ENCODE measurements at regions not wholly inside any gene's neighbourhood (a gene's known extent, or its start where the extent isn't known, plus 50 kb on each side); places are given as distances from the start of the nearest gene placed in this dataset.

- H3K27ac Mint-ChIP-seq, result no peak overlapping the region
- H3K4me1 Mint-ChIP-seq (ENCODE audit: low read depth), result no peaks in the 10 kb centered on the region
- no peaks in the 10 kb centered on the region for H3K9me3 Mint-ChIP-seq
- no peak overlapping the region for H3K4me3 Mint-ChIP-seq
- H3K27me3 Mint-ChIP-seq (ENCODE audit: insufficient read depth), result no peaks in the 10 kb centered on the region
- DNase-seq (ENCODE audit: low spot score), result no peak
- intact Hi-C loops (cut with micrococcal nuclease), result no loop called here
- no peaks in the 10 kb centered on the region for H3K36me3 Mint-ChIP-seq (ENCODE audit: low read depth)
Observed at GRCh38 chr13:80009760-80010159, 331.2 kb downstream of the SPRY2 start.

- no peak for DNase-seq (ENCODE audit: low spot score)
- Mint-ChIP-seq H3K36me3 (ENCODE audit: low read depth) (no peaks in the 10 kb centered on the region), H3K27me3 (ENCODE audit: insufficient read depth) (no peaks in the 10 kb centered on the region), H3K4me3 (no peak overlapping the region), H3K9me3 (no peaks in the 10 kb centered on the region), H3K4me1 (ENCODE audit: low read depth) (no peaks in the 10 kb centered on the region), H3K27ac (no peak overlapping the region)
- intact Hi-C loops (cut with micrococcal nuclease), result no loop called here
Observed at GRCh38 chr13:80006940-80007339, 334.0 kb downstream of the SPRY2 start.

- H3K9me3 Mint-ChIP-seq, result no peaks in the 10 kb centered on the region
- H3K4me1 Mint-ChIP-seq (ENCODE audit: low read depth), result no peaks in the 10 kb centered on the region
- H3K27me3 Mint-ChIP-seq (ENCODE audit: insufficient read depth), result peaks cover 2% of the 10 kb centered on the region
- intact Hi-C loops (cut with micrococcal nuclease), result no loop called here
- no peak for DNase-seq (ENCODE audit: low spot score)
- H3K27ac Mint-ChIP-seq, result no peak overlapping the region
- no peaks in the 10 kb centered on the region for H3K36me3 Mint-ChIP-seq (ENCODE audit: low read depth)
- no peak overlapping the region for H3K4me3 Mint-ChIP-seq
Observed at GRCh38 chr13:80001510-80001842, 339.4 kb downstream of the SPRY2 start.

- intact Hi-C loops (cut with micrococcal nuclease), result no loop called here
- DNase-seq (ENCODE audit: low spot score), result no peak
Observed at GRCh38 chr13:80000684-80001509, 340.0 kb downstream of the SPRY2 start.

GRCh38 chr13:79999601-80000000 lies 341.3 kb downstream of the SPRY2 start:
- Mint-ChIP-seq H3K27ac (no peak overlapping the region), H3K27me3 (ENCODE audit: insufficient read depth) (peaks cover 2% of the 10 kb centered on the region), H3K4me1 (ENCODE audit: low read depth) (no peaks in the 10 kb centered on the region), H3K36me3 (ENCODE audit: low read depth) (no peaks in the 10 kb centered on the region), H3K9me3 (no peaks in the 10 kb centered on the region), H3K4me3 (no peak overlapping the region)
- DNase-seq (ENCODE audit: low spot score), result no peak
- intact Hi-C loops (cut with micrococcal nuclease), result no loop called here

More at GRCh38 chr13:80000684-80001509, 340.0 kb downstream of the SPRY2 start:
- Mint-ChIP-seq H3K27me3 (ENCODE audit: insufficient read depth) (peaks cover 2% of the 10 kb centered on the region), H3K36me3 (ENCODE audit: low read depth) (no peaks in the 10 kb centered on the region), H3K27ac (no peak overlapping the region), H3K9me3 (no peaks in the 10 kb centered on the region), H3K4me1 (ENCODE audit: low read depth) (no peaks in the 10 kb centered on the region), H3K4me3 (no peak overlapping the region)

GRCh38 chr13:79998381-79998880 lies 342.5 kb downstream of the SPRY2 start:
- no peaks in the 10 kb centered on the region for H3K36me3 Mint-ChIP-seq (ENCODE audit: low read depth)
- H3K9me3 Mint-ChIP-seq, result no peaks in the 10 kb centered on the region
- intact Hi-C loops (cut with micrococcal nuclease), result no loop called here
- H3K4me1 Mint-ChIP-seq (ENCODE audit: low read depth), result no peaks in the 10 kb centered on the region
- H3K27me3 Mint-ChIP-seq (ENCODE audit: insufficient read depth), result peaks cover 2% of the 10 kb centered on the region
- no peak for DNase-seq (ENCODE audit: low spot score)
- no peak overlapping the region for H3K4me3 Mint-ChIP-seq
- H3K27ac Mint-ChIP-seq, result no peak overlapping the region

- H3K27me3 Mint-ChIP-seq (ENCODE audit: insufficient read depth), result peaks cover 2% of the 10 kb centered on the region
- intact Hi-C loops (cut with micrococcal nuclease), result no loop called here
- no peaks in the 10 kb centered on the region for H3K9me3 Mint-ChIP-seq
- no peaks in the 10 kb centered on the region for H3K4me1 Mint-ChIP-seq (ENCODE audit: low read depth)
- H3K4me3 Mint-ChIP-seq, result no peak overlapping the region
- no peaks in the 10 kb centered on the region for H3K36me3 Mint-ChIP-seq (ENCODE audit: low read depth)
- no peak for DNase-seq (ENCODE audit: low spot score)
- no peak overlapping the region for H3K27ac Mint-ChIP-seq
Observed at GRCh38 chr13:79997244-79997643, 343.7 kb downstream of the SPRY2 start.

GRCh38 chr13:79995334-79995733 lies 345.6 kb downstream of the SPRY2 start:
- no peak overlapping the region for H3K27ac Mint-ChIP-seq
- H3K36me3 Mint-ChIP-seq (ENCODE audit: low read depth), result no peaks in the 10 kb centered on the region
- intact Hi-C loops (cut with micrococcal nuclease), result no loop called here
- no peak for DNase-seq (ENCODE audit: low spot score)
- H3K4me1 Mint-ChIP-seq (ENCODE audit: low read depth), result no peaks in the 10 kb centered on the region
- H3K4me3 Mint-ChIP-seq, result no peak overlapping the region
- peaks cover 2% of the 10 kb centered on the region for H3K27me3 Mint-ChIP-seq (ENCODE audit: insufficient read depth)
- H3K9me3 Mint-ChIP-seq, result no peaks in the 10 kb centered on the region

GRCh38 chr13:79992111-79992510 lies 348.8 kb downstream of the SPRY2 start:
- intact Hi-C loops (cut with micrococcal nuclease), result no loop called here
- no peak for DNase-seq (ENCODE audit: low spot score)
- Mint-ChIP-seq H3K4me3 (no peak overlapping the region), H3K27ac (no peak overlapping the region), H3K9me3 (no peaks in the 10 kb centered on the region), H3K27me3 (ENCODE audit: insufficient read depth) (no peaks in the 10 kb centered on the region), H3K4me1 (ENCODE audit: low read depth) (no peaks in the 10 kb centered on the region), H3K36me3 (ENCODE audit: low read depth) (no peaks in the 10 kb centered on the region)

- Mint-ChIP-seq H3K4me3 (no peak overlapping the region), H3K36me3 (ENCODE audit: low read depth) (no peaks in the 10 kb centered on the region), H3K27ac (no peak overlapping the region), H3K4me1 (ENCODE audit: low read depth) (no peaks in the 10 kb centered on the region), H3K9me3 (no peaks in the 10 kb centered on the region), H3K27me3 (ENCODE audit: insufficient read depth) (no peaks in the 10 kb centered on the region)
- DNase-seq (ENCODE audit: low spot score), result no peak
- intact Hi-C loops (cut with micrococcal nuclease), result no loop called here
Observed at GRCh38 chr13:79990048-79990447, 350.9 kb downstream of the SPRY2 start.

- no peaks in the 10 kb centered on the region for H3K36me3 Mint-ChIP-seq (ENCODE audit: low read depth)
- no peaks in the 10 kb centered on the region for H3K9me3 Mint-ChIP-seq
- H3K4me3 Mint-ChIP-seq, result no peak overlapping the region
- H3K27ac Mint-ChIP-seq, result no peak overlapping the region
- intact Hi-C loops (cut with micrococcal nuclease), result no loop called here
- H3K4me1 Mint-ChIP-seq (ENCODE audit: low read depth), result no peaks in the 10 kb centered on the region
- H3K27me3 Mint-ChIP-seq (ENCODE audit: insufficient read depth), result no peaks in the 10 kb centered on the region
- DNase-seq (ENCODE audit: low spot score), result no peak
Observed at GRCh38 chr13:79989217-79989661, 351.7 kb downstream of the SPRY2 start.

GRCh38 chr13:79988573-79988972 lies 352.4 kb downstream of the SPRY2 start:
- intact Hi-C loops (cut with micrococcal nuclease), result no loop called here
- Mint-ChIP-seq H3K27ac (no peak overlapping the region), H3K4me1 (ENCODE audit: low read depth) (no peaks in the 10 kb centered on the region), H3K27me3 (ENCODE audit: insufficient read depth) (no peaks in the 10 kb centered on the region), H3K4me3 (no peak overlapping the region), H3K36me3 (ENCODE audit: low read depth) (no peaks in the 10 kb centered on the region), H3K9me3 (no peaks in the 10 kb centered on the region)
- no peak for DNase-seq (ENCODE audit: low spot score)

- intact Hi-C loops (cut with micrococcal nuclease), result no loop called here
- H3K36me3 Mint-ChIP-seq (ENCODE audit: low read depth), result no peaks in the 10 kb centered on the region
- no peak for DNase-seq (ENCODE audit: low spot score)
- no peaks in the 10 kb centered on the region for H3K27me3 Mint-ChIP-seq (ENCODE audit: insufficient read depth)
- H3K4me1 Mint-ChIP-seq (ENCODE audit: low read depth), result no peaks in the 10 kb centered on the region
- no peak overlapping the region for H3K27ac Mint-ChIP-seq
- H3K4me3 Mint-ChIP-seq, result no peak overlapping the region
- no peaks in the 10 kb centered on the region for H3K9me3 Mint-ChIP-seq
Observed at GRCh38 chr13:79987761-79988160, 353.2 kb downstream of the SPRY2 start.

GRCh38 chr13:79987323-79987722 lies 353.6 kb downstream of the SPRY2 start:
- H3K27me3 Mint-ChIP-seq (ENCODE audit: insufficient read depth), result no peaks in the 10 kb centered on the region
- H3K27ac Mint-ChIP-seq, result no peak overlapping the region
- H3K4me1 Mint-ChIP-seq (ENCODE audit: low read depth), result no peaks in the 10 kb centered on the region
- intact Hi-C loops (cut with micrococcal nuclease), result no loop called here
- H3K4me3 Mint-ChIP-seq, result no peak overlapping the region
- DNase-seq (ENCODE audit: low spot score), result no peak
- H3K36me3 Mint-ChIP-seq (ENCODE audit: low read depth), result no peaks in the 10 kb centered on the region
- no peaks in the 10 kb centered on the region for H3K9me3 Mint-ChIP-seq

Measured in activated T-helper 1 cell treated with anti-CD3 and anti-CD28 coated beads, Interleukin-12 subunit alpha, Interleukin-12 subunit beta, Interleukin-2, Interleukin-4 antibody, amounts not matched to agents 30 ng/mL and 10 ng/mL and 1 ng/mL, durations not matched to agents 14 hours and 24 hours and 36 hours (primary cell).